ENCODE measurements at regions not wholly inside any gene's neighbourhood (a gene's known extent, or its start where the extent isn't known, plus 50 kb on each side); places are given as distances from the start of the nearest gene placed in this dataset.
A peak's percentile ranks its signal among the peaks of the same experiment; 100 is the strongest.
"Not testable (repeated sequence)": the region's sequence is repeated elsewhere in the genome, so short reads cannot be mapped to it uniquely, and the experiment has no call there.

- DNase-seq: no peak
Measured at GRCh38 chr7:79952399-79952798, 182.2 kb upstream of the GNAI1 start.

- DNase-seq: no peak
Measured at GRCh38 chr7:79951415-79951814, 183.2 kb upstream of the GNAI1 start.

GRCh38 chr7:79949778-79950177, 184.9 kb upstream of the GNAI1 start:
- no peak for DNase-seq

DNA sequence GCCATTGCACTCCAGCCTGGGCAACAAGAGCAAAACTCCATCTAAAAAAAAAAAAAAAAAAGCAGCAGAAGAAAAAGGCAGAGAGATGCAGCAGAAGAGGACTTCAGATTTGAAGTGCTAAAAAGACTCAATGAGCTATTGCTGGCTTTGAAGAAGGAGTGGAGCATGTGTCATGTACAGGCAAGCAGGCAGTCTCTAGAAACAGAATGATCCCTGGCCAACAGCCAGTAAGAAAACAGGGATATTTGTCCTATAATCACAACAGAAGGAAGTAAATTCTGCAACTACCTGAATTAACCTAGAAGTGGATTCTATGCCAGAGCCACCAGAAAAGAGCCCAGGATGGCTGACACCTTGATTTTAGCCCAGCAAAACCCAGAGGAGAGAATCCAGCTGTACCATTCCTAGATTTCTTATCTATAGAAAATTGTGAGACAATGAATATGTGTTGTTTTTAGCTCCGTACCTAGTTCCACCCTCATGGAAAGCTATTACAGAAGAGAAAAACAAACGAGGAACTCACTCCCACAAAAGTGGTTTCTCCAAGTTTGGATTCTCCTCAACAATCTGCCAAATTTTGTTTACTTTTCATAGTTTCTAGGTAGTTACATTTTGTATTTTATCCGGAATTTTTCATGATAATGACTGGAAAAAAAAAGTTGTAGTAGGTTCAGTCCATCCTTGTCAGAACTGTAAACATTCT, 198.2 kb upstream of the GNAI1 start:
- no peak for DNase-seq

GRCh38 chr7:79934727-79935126, 199.9 kb upstream of the GNAI1 start:
- no peak for DNase-seq

DNA sequence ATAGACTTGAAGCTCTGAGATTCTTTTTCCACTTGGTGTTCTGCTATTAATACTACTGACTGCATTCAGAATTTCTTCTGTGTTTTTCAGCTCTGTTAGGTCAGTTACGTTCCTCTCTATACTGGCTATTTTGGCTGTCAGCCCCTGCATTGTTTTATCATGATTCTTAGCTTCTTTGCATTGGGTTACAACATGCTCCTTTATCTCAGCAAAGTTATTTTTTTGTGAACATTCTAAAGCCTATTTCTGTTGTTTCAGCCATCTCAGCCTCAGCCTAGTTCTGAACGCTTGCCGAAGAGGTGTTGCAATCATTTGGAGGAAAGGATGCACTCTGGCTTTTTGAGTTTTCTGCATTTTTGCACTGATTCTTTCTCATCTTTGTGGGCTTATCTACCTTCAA, 201.5 kb upstream of the GNAI1 start:
- DNase-seq: no peak

DNA sequence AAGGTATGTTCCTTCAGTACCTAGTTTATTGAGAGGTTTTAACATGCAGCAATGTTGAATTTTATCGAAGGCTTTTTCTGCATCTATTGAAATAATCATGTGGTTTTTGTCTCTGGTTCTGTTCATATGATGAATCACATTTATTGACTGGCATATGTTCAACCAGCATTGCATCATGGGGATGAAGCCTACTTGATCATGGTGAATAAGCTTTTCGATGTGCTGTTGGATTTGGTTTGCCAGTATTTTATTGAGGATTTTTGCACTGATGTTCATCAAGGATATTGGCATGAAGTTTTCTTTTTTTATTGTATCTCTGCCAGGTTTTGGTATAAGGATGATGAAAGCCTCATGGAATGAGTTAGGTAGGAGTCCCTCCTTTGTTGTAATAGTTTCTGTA, 204.0 kb upstream of the GNAI1 start:
- no peak for DNase-seq

- DNase-seq: no peak
Measured at GRCh38 chr7:79927116-79927515, 207.5 kb upstream of the GNAI1 start.

GRCh38 chr7:79923953-79924352, 210.7 kb upstream of the GNAI1 start:
- DNase-seq: no peak

GRCh38 chr7:79922894-79923293, 211.7 kb upstream of the GNAI1 start:
- no peak for DNase-seq

GRCh38 chr7:79921976-79922375, 212.7 kb upstream of the GNAI1 start:
- no peak for DNase-seq

DNA sequence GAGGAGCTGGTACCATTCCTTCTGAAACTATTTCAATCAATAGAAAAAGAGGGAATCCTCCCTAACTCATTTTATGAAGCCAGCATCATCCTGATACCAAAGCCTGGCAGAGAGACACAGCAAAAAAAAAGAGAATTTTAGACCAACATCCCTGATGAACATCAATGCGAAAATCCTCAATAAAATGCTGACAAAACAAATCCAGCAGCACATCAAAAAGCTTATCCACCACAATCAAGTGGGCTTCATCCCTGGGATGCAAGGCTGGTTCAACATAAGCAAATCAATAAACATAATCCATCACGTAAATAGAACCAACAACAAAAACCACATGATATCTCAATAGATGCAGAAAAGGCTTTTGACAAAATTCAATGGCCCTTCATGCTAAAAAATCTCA, 216.0 kb upstream of the GNAI1 start:
- DNase-seq: not testable (repeated sequence)

- DNase-seq: not testable (repeated sequence)
Measured at GRCh38 chr7:79915346-79915745, 219.3 kb upstream of the GNAI1 start.

- no peak for DNase-seq
Measured at GRCh38 chr7:79912213-79912633, 222.4 kb upstream of the GNAI1 start.

DNA sequence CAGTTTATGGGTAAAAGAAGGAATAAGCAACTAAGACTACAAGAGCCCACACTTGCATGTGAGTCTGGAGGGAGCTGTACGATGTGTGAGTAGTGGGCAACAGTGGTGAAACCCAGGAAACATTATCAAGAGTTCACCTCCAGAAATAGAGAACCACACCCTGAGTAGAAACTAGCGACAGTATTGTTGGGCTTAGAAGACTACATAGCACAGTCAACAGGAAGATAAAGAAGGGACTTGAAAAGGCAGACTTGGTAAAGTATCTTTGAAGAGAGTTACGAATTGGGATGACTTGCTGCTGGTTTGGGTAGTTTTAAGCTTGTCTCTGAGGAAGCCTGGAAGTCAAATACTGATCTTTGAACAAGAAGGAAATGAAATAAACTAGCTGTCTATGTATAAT, 223.2 kb upstream of the GNAI1 start:
- no peak for DNase-seq

- no peak for DNase-seq
Measured at GRCh38 chr7:79909176-79909575, 225.5 kb upstream of the GNAI1 start.

DNA sequence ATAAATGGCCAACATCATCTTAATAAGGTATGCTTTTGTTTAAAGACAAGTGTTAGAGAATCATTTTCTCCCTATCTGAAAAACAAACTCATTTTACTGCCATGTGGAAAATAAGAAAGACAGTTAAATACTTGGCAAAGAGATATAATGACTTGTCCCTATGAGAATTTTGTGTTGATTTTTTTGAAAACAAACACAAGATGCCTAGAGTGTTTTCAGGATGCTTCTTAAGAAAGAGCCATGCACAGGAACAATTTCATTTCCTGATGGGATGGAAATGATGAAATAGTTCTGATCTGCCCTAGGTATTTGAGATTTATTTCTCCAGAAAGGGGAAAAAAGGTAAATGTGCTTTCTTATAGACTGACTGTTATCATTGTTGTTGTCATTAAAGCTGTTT, 237.5 kb upstream of the GNAI1 start:
- no peak for DNase-seq

GRCh38 chr7:79893991-79894390, 240.6 kb upstream of the GNAI1 start:
- DNase-seq: no peak

DNA sequence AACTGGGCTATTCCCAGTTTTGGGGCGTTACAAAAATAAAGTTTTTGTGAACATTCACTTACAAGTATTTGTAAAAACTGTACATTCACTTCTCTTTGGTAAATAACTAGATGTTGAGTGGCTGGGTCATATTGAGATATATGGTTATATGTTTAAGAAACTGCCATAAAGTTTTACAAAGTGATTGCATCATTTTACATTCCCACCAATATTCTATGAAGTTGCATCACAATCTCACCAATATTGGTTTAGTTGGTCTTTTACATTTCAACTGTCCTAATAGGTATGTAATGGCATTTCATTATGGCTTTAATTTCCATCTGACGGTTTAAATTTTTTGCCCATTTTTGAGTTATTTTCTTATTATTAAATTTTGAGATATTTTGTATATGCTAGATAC, 251.7 kb upstream of the GNAI1 start:
- DNase-seq: no peak

GRCh38 chr7:79880312-79880711, 254.3 kb upstream of the GNAI1 start:
- DNase-seq: peak; percentile 8

- DNase-seq: no peak
Measured at GRCh38 chr7:79877874-79878465, 256.7 kb upstream of the GNAI1 start.

GRCh38 chr7:79876848-79877252, 257.8 kb upstream of the GNAI1 start:
- no peak for DNase-seq

GRCh38 chr7:79874797-79875196, 259.8 kb upstream of the GNAI1 start:
- DNase-seq: no peak

DNA sequence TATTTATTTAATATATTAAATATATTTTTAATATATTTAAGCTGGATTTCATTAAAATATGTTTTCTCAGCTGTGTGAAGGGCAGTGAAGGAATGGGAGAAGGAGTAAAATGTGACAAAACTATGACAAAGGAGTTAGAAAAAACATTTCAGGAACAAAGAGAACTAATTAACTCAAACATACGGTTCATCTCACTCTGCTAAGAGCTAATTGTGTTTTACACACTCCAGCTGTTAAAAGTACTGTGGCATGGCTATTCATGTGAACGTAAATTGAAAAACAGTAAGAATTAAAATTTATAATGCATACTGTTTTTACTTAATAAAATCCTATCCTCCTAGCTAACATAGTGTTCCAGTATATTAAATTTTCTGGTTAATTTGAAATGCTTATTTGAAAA, 262.5 kb upstream of the GNAI1 start:
- DNase-seq: no peak

GRCh38 chr7:79868010-79868409, 266.6 kb upstream of the GNAI1 start:
- DNase-seq: no peak

All from SHP77 treated with DMSO at 0.1 percent for 48 hours (cell line).